HCT116 (cell line): ENCODE measurements at regions not wholly inside any gene's neighbourhood (a gene's known extent, or its start where the extent isn't known, plus 50 kb on each side); places are given as distances from the start of the nearest gene placed in this dataset.

Experiments used
- ATAC-seq: fragments of 200-7000 bp; cut with Tn5 transposase; 2 replicates; pipeline ENCODE4 v1.9.1; 2020; ENCODE audit warnings: mild to moderate bottlenecking, moderate library complexity
- BruUV-seq: library from RNA; stranded (reverse); fragments of 400-500 nt; replicated peaks from 2 replicates; lab custom pipeline; 2021; lab: Mats Ljungman, UMichigan
- CTCF ChIA-PET: fragments of 300-600 bp; sonication (Branson Sonifier 250); formaldehyde crosslinking; loops from one replicate; lab custom pipeline; 2021; ENCODE audit warnings: antibody characterized with exemption; lab: Charles Lee
- POLR2A ChIA-PET: fragments of 300-600, 350-600 bp; sonication (Branson Sonifier 250); formaldehyde crosslinking; loops from one replicate; lab custom pipeline; 2021; ENCODE audit warnings: antibody characterized with exemption; lab: Charles Lee
- RAD21 ChIA-PET, 2 experiments: fragments of 300-600 bp; sonication (Branson Sonifier 250); formaldehyde crosslinking; loops; one replicate each; lab custom pipeline; 2023; ENCODE audit warnings: low total read pairs in 2 of 2; ENCODE audit not compliant: uncharacterized antibody in 2 of 2, unreplicated experiment in 2 of 2, low non-redundant PET in 1 of 2; lab: Charles Lee
- DNase-seq: peaks from one replicate; pipeline ENCODE4 v3.0.0-alpha.2; 2010; ENCODE audit warnings: low read depth, low spot score
- H2AFZ ChIP-seq: fragments of 200-600 bp; shearing (Covaris generic), sonication (generic); 2 replicates; pipeline ENCODE4 v1.6.1; 2017; ENCODE audit warnings: low read depth, mixed run types, mixed read lengths, antibody characterized with exemption, low read length; ENCODE audit not compliant: poor library complexity, severe bottlenecking
- H3K27ac ChIP-seq: 2 replicates; pipeline ENCODE4 v1.5.1; 2012; ENCODE audit warnings: low read depth, low read length
- H3K27me3 ChIP-seq: fragments of 200-600 bp; sonication (generic); 2 replicates; pipeline ENCODE4 v1.6.1; 2016; ENCODE audit warnings: mixed run types, low read length, mixed read lengths; ENCODE audit not compliant: insufficient read depth
- H3K36me3 ChIP-seq, 2 experiments: fragments of 200-500 bp in 1 of 2; fragments of 200-600 bp in 1 of 2; sonication (Bioruptor generic) in 1 of 2; sonication (generic) in 1 of 2; 2 replicates each; pipeline versions ENCODE4 v1.5.1 to v1.6.1; 2014 to 2016; ENCODE audit warnings: low read length in 2 of 2, inconsistent platforms in 1 of 2, mixed read lengths in 1 of 2, mixed run types in 1 of 2; ENCODE audit not compliant: insufficient read depth in 2 of 2, control insufficient read depth in 1 of 2
- H3K4me1 ChIP-seq, 2 experiments: fragments of 200-600 bp in 1 of 2; sonication (generic) in 1 of 2; 2 replicates each; pipeline versions ENCODE4 v1.5.1 to v1.6.1; 2012 to 2017; ENCODE audit warnings: low read length in 2 of 2, inconsistent platforms in 1 of 2, mild to moderate bottlenecking in 1 of 2, mixed read lengths in 1 of 2, mixed run types in 1 of 2, moderate library complexity in 1 of 2; ENCODE audit not compliant: insufficient read depth in 2 of 2, control insufficient read depth in 1 of 2
- H3K4me2 ChIP-seq: fragments of 200-600 bp; sonication (generic); 2 replicates; pipeline ENCODE4 v1.6.1; 2017; ENCODE audit warnings: mixed run types, low read length, mixed read lengths
- H3K4me3 ChIP-seq, 2 experiments: fragments of 200-600 bp in 1 of 2; sonication (generic) in 1 of 2; replicated peaks in 1 of 2; 2 replicates each; pipeline ENCODE4 v1.5.1; 2011 to 2016; ENCODE audit warnings: low read length in 2 of 2, control low read depth in 1 of 2, low read depth in 1 of 2, mild to moderate bottlenecking in 1 of 2, mixed read lengths in 1 of 2, mixed run types in 1 of 2
- H3K79me2 ChIP-seq: fragments of 200-600 bp; sonication (generic); 2 replicates; pipeline ENCODE4 v1.6.1; 2017; ENCODE audit warnings: mild to moderate bottlenecking, mixed run types, low read length, moderate library complexity, mixed read lengths; ENCODE audit not compliant: insufficient read depth
- H3K9ac ChIP-seq: fragments of 200-600 bp; sonication (generic); 2 replicates; pipeline ENCODE4 v1.6.1; 2016; ENCODE audit warnings: low read length, mixed read lengths
- H3K9me2 ChIP-seq: fragments of 200-600 bp; sonication (generic), shearing (Covaris generic); 2 replicates; pipeline ENCODE4 v1.6.1; 2017; ENCODE audit warnings: mixed run types, mild to moderate bottlenecking, moderate library complexity; ENCODE audit not compliant: insufficient read depth
- H3K9me3 ChIP-seq, 2 experiments: fragments of 200-500 bp in 1 of 2; fragments of 200-600 bp in 1 of 2; sonication (Bioruptor generic) in 1 of 2; sonication (generic) in 1 of 2; 2 replicates each; pipeline ENCODE4 v1.6.1; 2014 to 2017; ENCODE audit warnings: low read length in 2 of 2, mixed read lengths in 2 of 2, inconsistent platforms in 1 of 2, low read depth in 1 of 2, mild to moderate bottlenecking in 1 of 2, mixed run types in 1 of 2, moderate library complexity in 1 of 2; ENCODE audit not compliant: control insufficient read depth in 1 of 2, insufficient read depth in 1 of 2
- H4K20me1 ChIP-seq: fragments of 200-600 bp; sonication (generic), shearing (Covaris generic); 2 replicates; pipeline ENCODE4 v1.6.1; 2017; ENCODE audit warnings: mixed run types, mild to moderate bottlenecking, moderate library complexity; ENCODE audit not compliant: insufficient read depth
- CBX3 ChIP-seq: IDR thresholded peaks from 2 replicates; pipeline ENCODE4 v1.6.1; 2012; ENCODE audit warnings: low read depth
- CEBPB ChIP-seq: IDR thresholded peaks from 2 replicates; pipeline ENCODE4 v1.6.1; 2012; ENCODE audit warnings: low read depth
- CTCF ChIP-seq, 3 experiments: fragments of 200-600 bp in 1 of 3; sonication (generic) in 1 of 3; IDR thresholded peaks in 2 of 3; conservative IDR thresholded peaks in 1 of 3; 2 replicates each; pipeline ENCODE4 v1.5.1; 2012 to 2017; ENCODE audit warnings: low read depth in 2 of 3, low read length in 2 of 3, antibody characterized with exemption in 1 of 3, borderline replicate concordance in 1 of 3, control low read depth in 1 of 3, mild to moderate bottlenecking in 1 of 3, mixed read lengths in 1 of 3, mixed run types in 1 of 3, moderate library complexity in 1 of 3; ENCODE audit not compliant: insufficient read depth in 1 of 3
- EGR1 ChIP-seq: IDR thresholded peaks from 2 replicates; pipeline ENCODE4 v1.6.1; 2012; ENCODE audit warnings: low read depth
- EZH2 ChIP-seq: fragments of 200-600 bp; sonication (generic); IDR thresholded peaks from 2 replicates; pipeline ENCODE4 v1.6.1; 2017; ENCODE audit warnings: antibody characterized with exemption, mixed run types
- EZH2phosphoT487 ChIP-seq: fragments of 200-600 bp; IDR thresholded peaks from 2 replicates; pipeline ENCODE4 v1.6.1; 2018; ENCODE audit warnings: antibody characterized with exemption, borderline replicate concordance
- FOSL1 ChIP-seq: IDR thresholded peaks from 2 replicates; pipeline ENCODE4 v1.6.1; 2012; ENCODE audit warnings: low read depth
- JUND ChIP-seq: IDR thresholded peaks from 2 replicates; pipeline ENCODE4 v1.6.1; 2012
- MAX ChIP-seq: IDR thresholded peaks from 2 replicates; pipeline ENCODE4 v1.6.1; 2012
- POLR2A ChIP-seq: IDR thresholded peaks from 2 replicates; pipeline ENCODE4 v1.7.0; 2011; ENCODE audit warnings: borderline replicate concordance; ENCODE audit not compliant: insufficient read depth, insufficient read length; ENCODE audit errors: extremely low read depth
- POLR2AphosphoS5 ChIP-seq: IDR thresholded peaks from 2 replicates; pipeline ENCODE4 v1.6.1; 2011; ENCODE audit warnings: mild to moderate bottlenecking, low read depth, low read length, moderate library complexity
- RAD21 ChIP-seq: IDR thresholded peaks from 2 replicates; pipeline ENCODE4 v1.6.1; 2012; ENCODE audit warnings: low read depth, mild to moderate bottlenecking
- REST ChIP-seq: IDR thresholded peaks from 2 replicates; pipeline ENCODE4 v1.6.1; 2012; ENCODE audit warnings: low read depth
- SIN3A ChIP-seq: IDR thresholded peaks from 2 replicates; pipeline ENCODE4 v1.6.1; 2012; ENCODE audit warnings: low read depth
- SP1 ChIP-seq: IDR thresholded peaks from 2 replicates; pipeline ENCODE4 v1.6.1; 2012; ENCODE audit warnings: low read depth
- SRF ChIP-seq: IDR thresholded peaks from 2 replicates; pipeline ENCODE4 v1.6.1; 2012; ENCODE audit warnings: low read depth
- TCF7L2 ChIP-seq: IDR thresholded peaks from 2 replicates; pipeline ENCODE4 v1.7.0; 2011; ENCODE audit warnings: borderline replicate concordance, inconsistent platforms; ENCODE audit not compliant: insufficient read depth, insufficient read length; ENCODE audit errors: extremely low read depth
- YY1 ChIP-seq: IDR thresholded peaks from 2 replicates; pipeline ENCODE4 v1.6.1; 2011; ENCODE audit warnings: low read length, low read depth, moderate library complexity, mild to moderate bottlenecking; ENCODE audit not compliant: insufficient replicate concordance; ENCODE audit errors: extremely low read depth
- ZFX ChIP-seq: fragments of 450-650 bp; IDR thresholded peaks from 2 replicates; pipeline ENCODE4 v1.6.1; 2017
- ZNF274 ChIP-seq: fragments of 200-500 bp; sonication (Bioruptor generic); IDR thresholded peaks from 2 replicates; pipeline ENCODE4 v1.6.1; 2014; ENCODE audit warnings: mild to moderate bottlenecking, low read depth, low read length, inconsistent platforms
- intact Hi-C: fragments of 100-400 bp; cut with micrococcal nuclease; formaldehyde crosslinking; loops from 2 replicates; pipeline ENCODE4 v1.10.0; 2022

- TF ChIP-seq POLR2A, result no peak
- TF ChIP-seq RAD21, result no peak
- no peak for TF ChIP-seq EZH2phosphoT487
- no peak for TF ChIP-seq CBX3
Measured at GRCh38 chr4:43968011-43968410, 480.6 kb downstream of the KCTD8 start (continued).

- CTCF ChIA-PET, result no interaction called here
- TF ChIP-seq YY1, result no peak
- TF ChIP-seq CTCF (IDR thresholded peaks at IDR 0.05 in 2 of 3, conservative IDR thresholded peaks at IDR 0.05 in 1 of 3; ENCODE audit: borderline replicate concordance in 1 of 3, insufficient read depth in 1 of 3, low read depth in 2 of 3, low read length in 2 of 3), result no peak
- TF ChIP-seq FOSL1, result no peak
- TF ChIP-seq JUND, result no peak
- TF ChIP-seq EGR1, result no peak
- no peak for TF ChIP-seq ZNF274
- TF ChIP-seq SP1, result no peak
- TF ChIP-seq REST, result no peak
- no peak for TF ChIP-seq ZFX
- TF ChIP-seq MAX, result no peak
- TF ChIP-seq POLR2AphosphoS5, result no peak
- no peak for TF ChIP-seq SRF
- TF ChIP-seq SIN3A, result no peak
- no peak for TF ChIP-seq EZH2phosphoT487
- no peak for TF ChIP-seq CBX3
- TF ChIP-seq TCF7L2, result no peak
- no peak for TF ChIP-seq EZH2
- TF ChIP-seq CEBPB, result no peak
- no peak for TF ChIP-seq RAD21
- no peaks in the 10 kb centered on the region; a peak in 1 of 4 replicates for H3K36me3 ChIP-seq
- no peaks in the 10 kb centered on the region for H4K20me1 ChIP-seq
- H3K27me3 ChIP-seq, result no peaks in the 10 kb centered on the region
- no peak overlapping the region for H3K4me3 ChIP-seq
- BruUV-seq, result no TSS peak
- no peak overlapping the region for H2AFZ ChIP-seq
- intact Hi-C loops, result no loop called here
- H3K9ac ChIP-seq, result no peak overlapping the region
- no peak overlapping the region for H3K4me2 ChIP-seq
- no peak for DNase-seq
- RAD21 ChIA-PET, result no interaction called here
- no peaks in the 10 kb centered on the region for H3K9me2 ChIP-seq
- H3K9me3 ChIP-seq, result peaks cover 5 to 12% of the 10 kb centered on the region in 2 experiments; a peak in 2 of 4 replicates
- ATAC-seq, result no peak
- no peaks in the 10 kb centered on the region for H3K4me1 ChIP-seq
- POLR2A ChIA-PET, result no interaction called here
- H3K27ac ChIP-seq, result no peak overlapping the region
- no peaks in the 10 kb centered on the region for H3K79me2 ChIP-seq
Measured at GRCh38 chr4:43983610-43984009, 465.0 kb downstream of the KCTD8 start.
